GM21381 (cell line): ENCODE measurements at regions not wholly inside any gene's neighbourhood (a gene's known extent, or its start where the extent isn't known, plus 50 kb on each side); places are given as distances from the start of the nearest gene placed in this dataset.

Experiments
- ATAC-seq: cut with Tn5 transposase; IDR thresholded peaks from one replicate; pipeline ENCODE4 v1.9.1; 2021; ENCODE audit warnings: mild to moderate bottlenecking, moderate library complexity; ENCODE audit not compliant: unreplicated experiment

DNA sequence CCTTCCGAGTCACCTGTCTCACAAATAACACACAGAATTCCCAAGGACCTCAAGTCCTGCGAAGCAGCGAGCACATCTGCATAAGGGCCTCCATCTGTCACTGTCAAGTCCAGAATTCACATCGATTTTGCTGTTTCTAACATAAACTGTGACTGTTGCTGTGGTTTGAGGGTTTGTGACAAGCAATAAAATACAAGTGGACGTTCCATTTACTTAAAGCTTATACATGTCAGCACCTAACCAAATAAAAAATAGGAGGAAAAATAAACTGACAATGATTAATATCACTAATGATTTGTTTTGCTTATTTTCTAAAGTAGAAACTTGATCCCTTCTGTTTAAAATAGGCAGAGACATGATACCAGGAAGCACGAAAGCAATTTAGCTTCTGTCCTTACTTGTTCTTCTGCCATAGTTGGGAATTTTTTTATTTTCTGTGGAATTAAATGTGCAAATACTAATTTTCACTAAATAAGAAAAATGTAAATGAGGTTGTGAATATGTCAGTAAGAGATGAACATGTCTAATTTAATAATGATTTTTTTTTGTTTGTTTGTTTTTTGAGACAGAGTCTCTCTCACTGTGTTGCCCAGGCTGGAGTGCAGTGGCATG, 279.1 kb downstream of the FGF9 start:
- no peak for ATAC-seq

DNA sequence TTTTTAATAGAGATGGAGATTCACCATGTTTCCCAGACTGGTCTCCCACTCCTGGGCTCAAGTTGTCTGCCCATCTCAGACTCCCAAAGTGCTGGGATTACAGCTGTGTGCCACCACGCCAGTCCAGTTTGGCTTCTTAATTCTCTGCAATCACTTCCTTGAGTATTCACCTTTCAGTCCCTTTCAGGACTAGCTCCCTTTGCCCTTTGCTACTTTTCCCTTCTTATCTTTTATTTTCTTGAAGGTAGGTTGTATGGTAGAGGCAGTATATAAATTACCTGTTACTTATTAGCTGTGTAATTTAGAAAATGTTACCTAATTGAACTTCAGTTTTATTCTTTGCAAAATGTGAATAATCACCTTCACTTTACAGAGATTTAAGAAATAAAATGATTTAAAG, 285.8 kb downstream of the FGF9 start:
- ATAC-seq: no peak

DNA sequence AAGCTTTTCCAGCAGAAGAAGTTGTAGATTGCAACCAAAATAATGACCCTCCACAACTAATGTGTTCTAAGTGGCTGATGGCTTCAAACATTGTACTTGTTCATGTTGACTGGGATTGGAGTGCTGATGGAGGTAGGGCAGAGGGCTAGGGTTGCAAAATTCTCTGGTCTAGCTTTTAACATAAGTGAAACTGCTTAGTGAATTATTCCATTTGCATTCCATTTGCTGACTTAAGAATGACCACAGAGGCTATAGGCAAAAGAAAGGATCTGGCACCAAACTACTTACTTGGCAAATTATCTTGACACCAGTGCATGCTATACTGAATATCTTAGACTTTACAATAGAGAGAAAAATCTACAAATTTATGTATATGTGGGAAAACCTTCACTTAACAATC, 287.0 kb downstream of the FGF9 start:
- no peak for ATAC-seq

DNA sequence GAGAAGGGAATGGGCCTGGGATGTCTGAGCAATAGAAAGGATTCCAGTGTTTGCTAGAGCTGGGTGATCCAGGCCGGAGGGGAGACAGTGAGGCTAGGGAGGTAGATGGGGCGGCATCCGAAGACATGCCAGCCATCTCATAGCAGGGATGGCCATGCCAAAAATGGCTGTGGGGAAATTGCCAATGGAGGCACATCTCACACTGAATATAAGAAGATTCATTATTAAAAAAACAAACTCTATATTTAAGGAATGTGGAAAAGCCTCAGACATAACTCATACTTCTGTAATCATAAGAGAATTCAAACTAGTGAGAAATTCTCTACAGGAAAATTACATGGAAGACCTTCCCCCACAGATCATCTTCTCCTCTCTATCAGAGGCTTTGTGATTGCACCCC, 289.2 kb downstream of the FGF9 start:
- ATAC-seq: no peak

DNA sequence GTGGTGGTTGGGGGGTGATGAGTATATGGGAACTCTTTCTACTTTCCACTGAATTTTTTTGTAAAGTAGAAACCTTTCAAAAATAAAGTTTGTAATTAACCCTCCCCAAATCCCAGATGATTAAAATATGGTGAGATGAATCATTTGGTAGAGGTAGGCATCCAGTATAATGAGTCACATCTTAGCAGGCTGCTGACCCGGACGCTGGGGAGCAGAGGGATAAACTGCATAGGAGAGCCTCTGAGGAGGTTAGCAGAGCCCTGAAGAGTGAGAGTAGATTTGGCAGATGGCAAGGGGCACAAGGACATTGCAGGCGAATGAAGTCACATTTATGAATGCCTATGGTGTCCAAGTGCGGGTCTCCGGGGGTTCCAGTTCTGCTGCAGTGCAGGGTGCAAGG, 293.8 kb downstream of the FGF9 start:
- ATAC-seq: no peak

DNA sequence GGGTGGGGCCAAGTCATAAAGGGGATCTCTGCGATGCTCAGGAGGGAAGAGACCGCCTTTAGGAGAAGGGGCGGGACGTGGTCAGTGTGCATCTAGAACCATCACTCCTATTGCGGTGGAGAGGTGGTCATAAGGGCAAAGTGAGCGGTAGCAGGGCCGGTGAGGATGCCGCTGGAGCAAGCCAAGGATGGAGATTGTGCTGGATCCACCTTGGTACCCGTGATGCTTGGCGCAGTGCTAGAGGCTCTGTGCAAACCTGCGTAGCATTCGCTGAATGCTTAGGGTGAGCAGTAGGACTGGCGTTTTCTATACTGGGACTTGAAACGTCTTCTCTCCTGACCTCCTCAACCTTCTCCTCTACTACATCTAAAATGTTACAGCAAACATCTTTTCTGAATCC, 294.2 kb downstream of the FGF9 start:
- ATAC-seq: no peak

DNA sequence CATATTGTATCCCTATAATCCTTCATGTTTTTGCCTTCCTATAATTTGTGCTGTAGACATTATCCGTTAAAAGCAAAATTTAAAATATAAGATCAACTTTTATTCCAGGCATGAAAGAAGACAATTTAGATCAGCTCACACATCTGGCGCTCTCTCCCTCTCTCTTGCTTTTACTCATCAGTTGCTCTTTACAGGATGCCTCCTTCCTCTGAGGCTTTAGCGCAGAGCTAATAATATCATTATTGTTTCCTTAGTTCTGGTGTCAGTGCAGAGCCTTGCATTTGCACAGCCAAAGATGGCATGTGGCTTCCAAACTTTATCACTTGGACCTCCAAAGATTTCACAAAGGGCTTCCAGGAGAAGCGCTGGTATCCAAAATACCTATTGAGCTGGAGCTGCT, 295.1 kb downstream of the FGF9 start:
- no peak for ATAC-seq

DNA sequence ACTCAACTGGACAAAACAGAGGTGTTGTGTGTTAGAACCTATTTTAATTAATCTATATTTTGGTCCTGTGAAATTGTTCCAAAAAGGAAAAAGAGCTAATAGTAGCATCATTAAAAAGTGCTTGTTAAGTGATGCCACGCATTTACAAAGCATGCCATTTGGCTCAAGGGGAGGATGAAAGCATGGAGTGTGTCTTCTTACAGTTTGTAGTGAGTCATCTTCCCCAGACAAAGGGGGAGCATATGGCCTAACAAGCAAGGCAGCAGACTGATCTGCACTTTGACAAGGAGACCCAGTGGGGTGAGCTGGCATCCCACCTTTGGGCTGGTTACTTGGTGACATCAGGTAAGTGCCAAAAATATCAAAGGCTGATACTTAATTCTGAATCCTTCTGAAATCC, 297.0 kb downstream of the FGF9 start:
- no peak for ATAC-seq

DNA sequence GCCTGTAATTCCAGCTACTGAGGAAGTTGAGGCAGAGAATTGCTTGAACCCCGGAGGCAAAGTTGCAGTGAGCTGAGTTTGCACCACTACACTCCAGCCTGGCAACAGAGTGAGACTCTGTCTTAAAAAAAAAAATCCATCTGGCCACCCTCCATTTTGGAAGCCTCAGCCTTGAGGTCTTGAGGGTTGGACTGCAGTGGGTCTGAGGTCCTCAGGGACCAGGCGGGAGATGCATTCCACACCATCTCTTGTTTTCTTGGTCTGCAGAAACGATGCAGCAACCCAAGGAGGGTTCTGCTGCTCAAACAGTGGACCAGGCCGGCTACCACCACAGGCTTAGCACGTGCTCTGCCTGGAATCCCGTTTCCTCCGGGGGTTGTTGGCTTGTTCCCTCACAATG, 299.3 kb downstream of the FGF9 start:
- no peak for ATAC-seq

DNA sequence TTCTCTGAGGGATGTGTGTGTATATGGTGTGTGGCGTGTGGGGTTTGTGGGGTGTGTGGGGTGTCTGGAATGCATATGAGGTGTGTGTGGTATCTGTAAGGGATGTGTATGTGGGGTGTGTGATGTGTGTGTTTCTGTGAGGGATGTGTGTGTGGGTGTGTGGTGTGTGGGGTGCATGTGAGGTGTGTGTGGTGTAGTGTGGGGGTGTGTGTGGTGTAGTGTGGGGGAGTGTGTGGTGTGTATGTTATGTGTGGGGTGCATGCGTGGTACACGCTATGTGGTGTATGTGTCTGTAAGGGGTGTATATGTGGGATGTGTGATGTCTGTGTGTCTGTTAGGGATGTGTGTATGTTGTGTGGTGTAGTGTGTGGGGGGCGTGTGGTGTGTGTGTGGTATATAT, 300.0 kb downstream of the FGF9 start:
- no peak for ATAC-seq

DNA sequence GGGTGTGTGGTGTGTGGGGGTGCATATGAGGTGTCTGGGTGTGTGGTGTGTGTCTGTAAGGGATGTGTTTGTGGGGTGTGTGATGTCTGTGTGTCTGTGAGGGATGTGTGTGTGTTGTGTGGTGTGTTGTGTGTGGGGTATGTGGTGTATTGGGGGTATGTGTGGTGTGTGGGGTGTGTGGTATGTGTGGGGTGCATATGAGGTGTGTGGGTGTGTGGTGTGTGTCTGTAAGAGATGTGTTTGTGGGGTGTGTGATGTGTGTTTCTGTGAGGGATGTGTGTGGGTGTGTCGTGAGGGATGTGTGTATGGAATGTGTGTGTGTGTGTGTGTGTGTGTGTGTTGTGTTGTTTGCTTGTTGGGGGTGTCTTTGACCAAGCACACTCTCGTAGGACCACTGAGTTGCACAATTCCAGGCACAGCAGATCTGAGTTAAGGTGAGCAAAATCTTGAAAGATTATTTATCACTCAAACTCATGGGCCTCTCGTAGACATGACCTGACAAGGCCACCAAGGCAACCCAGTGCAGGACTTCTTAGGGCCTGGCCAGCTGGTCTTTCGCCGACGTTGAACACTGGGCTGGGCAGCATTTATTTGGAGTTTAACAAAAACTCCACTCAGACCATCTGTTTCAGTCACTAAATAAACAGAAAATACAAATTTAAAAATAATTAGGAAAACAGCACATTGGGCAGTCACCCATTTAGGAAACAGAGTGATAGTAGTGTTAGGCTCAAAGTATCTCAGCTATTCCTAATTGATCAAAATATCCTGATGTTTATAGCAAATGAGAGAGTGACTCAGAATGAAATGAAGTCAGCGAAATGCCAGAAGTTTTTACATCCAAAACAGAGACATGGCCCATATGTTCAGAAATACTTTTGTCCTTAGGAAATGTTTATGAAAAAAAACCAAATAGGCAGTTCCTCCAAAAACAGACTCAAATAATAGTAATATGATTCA, 301.1 kb downstream of the FGF9 start:
- no peak for ATAC-seq

DNA sequence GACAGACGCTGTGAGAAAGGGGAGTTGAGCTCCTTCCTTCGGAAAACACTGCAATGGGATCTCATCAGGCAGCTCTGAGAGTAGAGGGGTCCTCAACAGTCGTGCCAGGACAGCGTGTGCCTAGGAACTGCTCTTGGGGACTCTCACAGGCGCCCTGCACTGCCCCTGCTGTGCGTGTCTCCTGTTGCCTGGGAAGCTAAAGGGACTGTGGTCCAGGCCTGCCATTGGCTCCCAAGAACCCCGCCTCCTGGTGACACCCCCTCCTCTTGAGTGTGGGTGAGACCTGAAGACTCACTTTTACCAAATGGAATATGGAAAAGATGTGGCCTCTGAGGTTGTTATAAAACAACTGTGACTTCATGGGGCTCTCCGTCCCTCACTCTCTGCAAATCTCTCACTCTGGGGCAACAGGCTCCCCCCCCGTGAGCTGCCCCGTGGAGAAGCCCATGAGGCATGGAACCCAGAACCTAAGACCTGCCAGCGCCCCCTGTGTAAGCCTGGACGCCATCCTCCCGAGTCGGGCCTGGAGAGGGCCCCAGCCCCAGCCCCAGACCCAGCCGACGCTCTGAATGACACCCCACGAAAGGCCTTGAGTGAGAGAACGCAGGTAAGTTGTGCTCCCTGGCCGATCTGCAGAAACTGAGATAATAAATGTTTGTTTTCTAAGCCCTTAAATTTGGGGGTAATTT, 302.7 kb downstream of the FGF9 start:
- ATAC-seq: no peak

DNA sequence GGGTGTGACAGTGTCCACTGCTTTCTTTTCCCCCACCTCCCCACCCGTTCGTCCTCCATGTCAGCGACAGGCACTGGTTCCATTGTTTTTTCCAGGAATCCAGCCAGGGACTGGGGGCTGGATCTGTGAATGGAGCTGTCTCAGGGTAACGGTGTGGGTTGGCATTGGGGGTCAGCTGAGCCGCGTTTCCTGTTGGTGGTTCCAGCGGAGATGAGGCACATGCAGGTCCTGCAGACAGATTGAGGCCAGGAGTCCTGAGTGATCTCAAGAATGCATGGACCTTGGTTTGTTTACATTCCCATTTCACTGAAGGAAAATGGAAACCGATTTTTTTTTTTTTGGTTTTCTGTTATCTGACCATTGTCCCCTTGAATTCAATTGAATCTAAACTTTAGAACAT, 303.9 kb downstream of the FGF9 start:
- no peak for ATAC-seq

DNA sequence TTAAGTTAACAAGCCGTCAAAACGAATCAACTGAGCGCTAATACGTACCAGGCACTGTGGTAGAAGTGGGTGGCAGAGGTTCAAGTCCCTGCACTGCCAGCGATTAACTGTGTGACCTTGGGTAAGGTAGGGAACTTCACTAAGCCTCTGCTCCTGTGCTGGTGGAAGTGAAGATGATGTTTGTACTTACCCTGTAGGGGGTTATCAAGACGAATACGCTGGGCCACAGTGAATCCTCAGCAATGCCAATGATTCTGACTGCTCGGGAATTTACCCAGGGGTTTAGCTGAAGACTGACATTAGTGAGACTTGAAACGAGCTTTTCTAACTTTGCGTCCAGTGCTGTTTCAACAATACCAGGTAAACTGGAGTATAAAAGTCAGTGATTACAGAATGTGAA, 305.3 kb downstream of the FGF9 start:
- no peak for ATAC-seq

DNA sequence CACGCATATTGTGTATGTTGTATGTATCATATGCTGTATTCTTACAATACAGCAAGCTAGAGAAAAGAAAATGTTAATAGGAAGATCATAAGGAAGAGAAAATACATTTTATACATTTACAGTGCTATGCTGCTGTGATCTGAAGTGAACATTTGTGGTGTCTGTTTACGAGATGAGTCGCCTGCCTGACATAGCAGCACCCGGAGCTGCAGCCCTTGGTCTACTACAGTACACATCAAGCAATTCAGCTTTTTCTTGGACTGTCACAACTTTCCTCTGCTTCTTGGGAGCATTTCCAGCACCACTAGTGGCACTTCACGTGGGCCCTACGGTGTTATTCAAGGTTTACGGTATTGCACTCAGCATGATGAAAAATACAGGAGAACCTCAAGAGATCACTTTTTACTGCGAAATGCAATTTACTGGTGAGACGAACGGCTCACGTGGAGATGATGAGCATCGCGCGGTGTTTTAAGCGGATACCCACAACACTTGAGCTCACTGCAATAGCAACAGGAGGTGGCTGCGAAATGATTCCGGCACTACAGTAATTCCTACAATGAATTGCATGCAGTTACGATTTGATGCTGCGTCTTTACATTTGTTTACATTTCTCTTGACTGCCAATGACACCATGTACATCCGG, 308.4 kb downstream of the FGF9 start:
- ATAC-seq: no peak

DNA sequence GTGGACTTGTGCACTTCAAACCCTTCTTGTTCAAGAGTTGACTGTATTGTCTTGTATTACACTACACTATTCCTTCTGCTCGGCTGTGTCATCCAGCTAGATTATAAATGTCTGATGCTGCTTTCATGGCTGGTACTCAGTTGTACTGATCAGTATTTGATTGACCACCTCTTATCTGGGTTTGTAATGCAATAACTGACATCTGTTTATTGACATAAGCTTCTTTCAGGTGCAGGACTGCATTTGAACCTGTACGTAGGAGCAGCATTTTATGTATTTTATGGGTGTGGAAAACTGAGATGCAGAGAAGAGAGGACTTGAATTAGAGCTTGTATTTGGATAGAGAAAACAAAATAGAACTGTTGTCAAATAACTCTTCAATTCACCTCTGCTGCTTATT, 309.2 kb downstream of the FGF9 start:
- ATAC-seq: no peak

DNA sequence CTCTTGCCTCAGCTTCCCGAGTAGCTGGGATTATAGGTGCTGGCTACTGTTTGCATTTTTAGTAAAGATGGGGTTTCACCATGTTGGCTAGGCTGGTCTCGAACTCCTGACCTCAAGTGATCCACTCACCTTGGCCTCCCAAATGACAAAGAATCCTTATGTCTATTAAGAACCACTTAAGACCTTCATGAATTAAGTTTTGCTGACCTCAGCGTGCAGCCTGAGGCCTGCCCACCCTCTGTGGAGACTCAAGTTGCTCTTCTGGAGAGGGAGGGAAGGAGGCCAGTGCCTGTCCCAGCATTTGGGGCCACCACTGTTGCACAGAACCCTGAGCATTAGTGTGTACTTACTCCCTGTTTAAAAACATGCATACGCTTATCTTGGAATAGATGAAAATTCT, 313.3 kb downstream of the FGF9 start:
- no peak for ATAC-seq

DNA sequence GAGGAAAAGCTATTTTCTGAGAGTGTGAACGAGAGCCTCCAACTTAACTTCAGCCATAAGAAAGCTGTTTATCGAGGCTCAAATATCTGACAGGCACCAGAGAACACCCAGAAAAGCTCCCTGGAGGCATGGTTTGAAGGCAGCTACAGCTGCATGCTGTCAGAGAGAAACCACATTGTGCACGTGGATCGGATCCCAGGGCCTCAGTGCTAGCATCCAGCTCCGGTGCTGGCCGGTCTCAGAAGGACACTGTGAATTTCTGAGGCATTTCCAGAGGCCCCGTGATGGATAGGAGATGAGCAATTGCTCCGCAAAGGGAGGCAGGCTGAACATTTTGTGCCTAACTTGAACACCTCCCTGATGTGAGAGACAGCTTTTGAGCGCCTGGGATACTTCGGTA, 315.7 kb downstream of the FGF9 start:
- no peak for ATAC-seq

DNA sequence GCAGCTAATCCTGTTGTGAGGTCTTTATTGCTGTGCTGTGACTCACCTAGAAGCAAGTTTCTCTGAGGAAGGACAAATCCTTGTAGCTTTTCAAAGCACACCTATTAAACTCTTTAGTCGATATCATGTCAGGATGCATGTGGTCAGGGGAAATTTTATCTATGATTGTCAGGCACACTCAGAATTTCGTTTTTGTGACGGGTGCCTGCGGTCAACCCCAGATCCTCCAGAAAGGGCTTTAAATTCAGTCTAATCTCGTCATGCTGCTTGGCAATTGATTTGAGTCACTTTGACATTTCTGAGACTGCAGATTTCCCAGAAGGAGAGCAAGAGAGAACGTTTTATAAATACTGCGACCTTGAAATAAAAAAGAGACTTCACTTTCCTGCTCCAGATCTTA, 316.9 kb downstream of the FGF9 start:
- ATAC-seq: no peak

DNA sequence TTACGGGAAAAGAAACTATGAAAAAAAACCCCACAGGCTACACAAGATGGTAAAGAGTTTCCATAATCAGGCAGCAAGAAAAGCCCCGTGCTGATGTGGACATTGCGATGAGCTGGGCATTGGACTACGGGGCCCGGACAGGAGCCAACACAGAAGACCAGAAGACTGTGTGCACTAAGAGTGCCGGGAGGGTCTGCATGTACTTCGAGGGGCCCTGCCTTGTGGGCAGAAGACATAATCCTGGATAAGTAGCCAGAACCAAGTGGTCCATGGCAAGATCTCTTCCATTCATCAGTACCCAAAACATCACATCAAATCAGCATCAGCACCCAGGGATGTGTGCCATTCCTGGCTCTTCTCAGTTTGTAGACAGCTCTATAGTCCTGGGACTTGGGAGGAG, 317.8 kb downstream of the FGF9 start:
- no peak for ATAC-seq

DNA sequence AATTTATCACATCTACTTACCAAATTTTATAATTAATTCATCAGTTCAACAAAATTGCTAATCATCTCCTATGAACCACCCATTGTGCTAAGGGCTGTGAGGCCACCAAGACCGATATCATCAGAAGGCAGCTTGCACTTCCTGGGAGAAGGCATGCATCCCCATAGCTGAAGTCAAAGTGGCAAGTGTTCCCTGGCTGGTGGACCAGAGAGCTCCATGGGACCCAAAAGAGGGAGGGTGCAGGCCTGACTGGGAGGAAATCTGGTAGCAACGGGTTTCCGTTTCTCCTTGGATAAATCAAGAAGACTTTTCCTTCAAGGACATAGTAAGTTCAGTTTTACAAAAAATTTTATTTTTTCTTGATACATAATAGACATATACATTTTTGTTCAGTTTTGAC, 325.2 kb downstream of the FGF9 start:
- no peak for ATAC-seq

DNA sequence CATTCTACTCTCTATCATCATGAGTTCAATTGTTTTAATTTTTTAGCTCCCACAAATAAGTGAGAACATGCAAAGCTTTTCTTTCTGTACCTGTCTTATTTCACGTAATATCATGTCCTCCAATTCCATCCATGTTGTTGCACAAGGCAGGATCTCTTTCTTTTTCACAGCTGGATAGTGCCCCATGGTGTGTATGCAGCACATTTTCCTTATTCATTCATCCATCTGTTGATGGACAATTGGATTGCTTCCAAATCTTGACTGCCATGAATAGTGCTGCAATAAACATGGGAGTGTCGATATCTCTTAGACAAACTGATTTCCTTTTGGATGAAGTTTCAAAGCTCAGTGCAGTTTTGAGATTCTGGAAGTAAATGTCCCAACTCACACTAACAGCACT, 326.9 kb downstream of the FGF9 start:
- ATAC-seq: no peak
